ENCODE measurements at regions not wholly inside any gene's neighbourhood (a gene's known extent, or its start where the extent isn't known, plus 50 kb on each side); places are given as distances from the start of the nearest gene placed in this dataset.
"Not testable (repeated sequence)": the region's sequence is repeated elsewhere in the genome, so short reads cannot be mapped to it uniquely, and the experiment has no call there.

GRCh38 chr5:164532235-164532900, 1026.9 kb downstream of the MAT2B start:
- no peak overlapping the region for H3K9ac ChIP-seq

GRCh38 chr5:164533426-164533825, 1028.0 kb downstream of the MAT2B start:
- H3F3A ChIP-seq (ENCODE audit: insufficient read depth); H3K9me3 ChIP-seq (ENCODE audit: low read depth); DNase-seq; in situ Hi-C loops (cut with MboI); H3K79me2 ChIP-seq (ENCODE audit: insufficient read depth); H3K4me1 ChIP-seq (ENCODE audit: insufficient read depth); H2AFZ ChIP-seq; H3K36me3 ChIP-seq (ENCODE audit: low read depth); H3K9ac ChIP-seq; H3K27me3 ChIP-seq (replicated peaks; ENCODE audit: insufficient read depth); H3K27ac ChIP-seq; H4K20me1 ChIP-seq (ENCODE audit: insufficient read depth); H3K4me2 ChIP-seq (ENCODE audit: unreplicated experiment); H3K9me2 ChIP-seq (ENCODE audit: insufficient read depth); H3K4me3 ChIP-seq: not testable (repeated sequence)
- WGBS, 2 experiments (ENCODE audit: low coverage in 1 of 2, low lambda C conversion rate in 2 of 2, missing lambda C conversion rate in 2 of 2) = 47 to 50% methylated on average over 7 of the region's 7 CpGs

More at GRCh38 chr5:164532235-164532900, 1026.9 kb downstream of the MAT2B start:
- H4K20me1 ChIP-seq (ENCODE audit: insufficient read depth) = no peaks in the 10 kb centered on the region
- H3K4me3 ChIP-seq = no peak overlapping the region
- in situ Hi-C loops (cut with MboI) = no loop called here
- H3K4me2 ChIP-seq (ENCODE audit: unreplicated experiment) = no peak overlapping the region
- H3K9me3 ChIP-seq (ENCODE audit: low read depth) = no peaks in the 10 kb centered on the region
- no peak overlapping the region for H3K27ac ChIP-seq
- no peak overlapping the region for H2AFZ ChIP-seq
- H3K4me1 ChIP-seq (ENCODE audit: insufficient read depth) = no peaks in the 10 kb centered on the region
- no peaks in the 10 kb centered on the region for H3K9me2 ChIP-seq (ENCODE audit: insufficient read depth)
- no peak for DNase-seq
- no peaks in the 10 kb centered on the region for H3K79me2 ChIP-seq (ENCODE audit: insufficient read depth)
- H3K27me3 ChIP-seq (replicated peaks; ENCODE audit: insufficient read depth) = no peaks in the 10 kb centered on the region
- TF ChIP-seq EZH2 (IDR thresholded peaks at IDR 0.05; ENCODE audit: insufficient read depth, poor library complexity, severe bottlenecking) (no peak), EZH2phosphoT487 (IDR thresholded peaks at IDR 0.05; ENCODE audit: insufficient read depth, low read depth) (no peak)
- H3F3A ChIP-seq (ENCODE audit: insufficient read depth) = no peaks in the 10 kb centered on the region
- H3K36me3 ChIP-seq (ENCODE audit: low read depth) = no peaks in the 10 kb centered on the region
- WGBS, 2 experiments (ENCODE audit: low coverage in 1 of 2, low lambda C conversion rate in 2 of 2, missing lambda C conversion rate in 2 of 2) = 20 to 30% methylated on average over 4 of the region's 4 CpGs

- Histone ChIP-seq H3K27ac (no peak overlapping the region), H3F3A (ENCODE audit: insufficient read depth) (no peaks in the 10 kb centered on the region), H3K4me1 (ENCODE audit: insufficient read depth) (no peaks in the 10 kb centered on the region), H3K79me2 (ENCODE audit: insufficient read depth) (no peaks in the 10 kb centered on the region), H3K9me3 (ENCODE audit: low read depth) (no peaks in the 10 kb centered on the region), H3K27me3 (replicated peaks; ENCODE audit: insufficient read depth) (no peaks in the 10 kb centered on the region), H2AFZ (no peak overlapping the region), H3K9me2 (ENCODE audit: insufficient read depth) (no peaks in the 10 kb centered on the region), H3K4me3 (no peak overlapping the region), H4K20me1 (ENCODE audit: insufficient read depth) (no peaks in the 10 kb centered on the region), H3K4me2 (ENCODE audit: unreplicated experiment) (no peak overlapping the region), H3K9ac (no peak overlapping the region), H3K36me3 (ENCODE audit: low read depth) (no peaks in the 10 kb centered on the region)
- in situ Hi-C loops (cut with MboI) = no loop called here
- WGBS, 2 experiments (ENCODE audit: low coverage in 1 of 2, low lambda C conversion rate in 2 of 2, missing lambda C conversion rate in 2 of 2) = 4 to 23% methylated on average over 2 of the region's 2 CpGs
- TF ChIP-seq EZH2 (IDR thresholded peaks at IDR 0.05; ENCODE audit: insufficient read depth, poor library complexity, severe bottlenecking) (no peak), EZH2phosphoT487 (IDR thresholded peaks at IDR 0.05; ENCODE audit: insufficient read depth, low read depth) (no peak)
- DNase-seq = no peak
Observed at GRCh38 chr5:164540174-164540573, 1034.8 kb downstream of the MAT2B start.

- in situ Hi-C loops (cut with MboI) = no loop called here
- Histone ChIP-seq H3K36me3 (ENCODE audit: low read depth) (no peaks in the 10 kb centered on the region), H3K27me3 (replicated peaks; ENCODE audit: insufficient read depth) (no peaks in the 10 kb centered on the region), H3K9ac (no peak overlapping the region), H3K4me1 (ENCODE audit: insufficient read depth) (no peaks in the 10 kb centered on the region), H3K4me3 (no peak overlapping the region), H3K4me2 (ENCODE audit: unreplicated experiment) (no peak overlapping the region), H3K79me2 (ENCODE audit: insufficient read depth) (no peaks in the 10 kb centered on the region), H2AFZ (no peak overlapping the region), H3F3A (ENCODE audit: insufficient read depth) (no peaks in the 10 kb centered on the region), H4K20me1 (ENCODE audit: insufficient read depth) (no peaks in the 10 kb centered on the region), H3K9me2 (ENCODE audit: insufficient read depth) (no peaks in the 10 kb centered on the region), H3K9me3 (ENCODE audit: low read depth) (no peaks in the 10 kb centered on the region), H3K27ac (no peak overlapping the region)
- DNase-seq = no peak
- WGBS, 2 experiments (ENCODE audit: low coverage in 1 of 2, low lambda C conversion rate in 2 of 2, missing lambda C conversion rate in 2 of 2) = 42 to 53% methylated on average over 6 of the region's 6 CpGs
- no peak for TF ChIP-seq EZH2phosphoT487 (IDR thresholded peaks at IDR 0.05; ENCODE audit: insufficient read depth, low read depth)
- no peak for TF ChIP-seq EZH2 (IDR thresholded peaks at IDR 0.05; ENCODE audit: insufficient read depth, poor library complexity, severe bottlenecking)
Observed at GRCh38 chr5:164545507-164545906, 1040.1 kb downstream of the MAT2B start.

- 1 to 4% methylated on average over 3 of the region's 3 CpGs for WGBS, 2 experiments (ENCODE audit: low coverage in 1 of 2, low lambda C conversion rate in 2 of 2, missing lambda C conversion rate in 2 of 2)
Observed at GRCh38 chr5:164553851-164554250, 1048.4 kb downstream of the MAT2B start.

More at GRCh38 chr5:164553851-164554250, 1048.4 kb downstream of the MAT2B start:
- in situ Hi-C loops (cut with MboI) = no loop called here
- TF ChIP-seq EZH2phosphoT487 (IDR thresholded peaks at IDR 0.05; ENCODE audit: insufficient read depth, low read depth) (no peak), EZH2 (IDR thresholded peaks at IDR 0.05; ENCODE audit: insufficient read depth, poor library complexity, severe bottlenecking) (no peak)
- H3K4me1 ChIP-seq (ENCODE audit: insufficient read depth) = no peaks in the 10 kb centered on the region
- no peaks in the 10 kb centered on the region for H3F3A ChIP-seq (ENCODE audit: insufficient read depth)
- H3K4me3 ChIP-seq = no peak overlapping the region
- H3K36me3 ChIP-seq (ENCODE audit: low read depth) = no peaks in the 10 kb centered on the region
- no peak overlapping the region for H3K27ac ChIP-seq
- H2AFZ ChIP-seq = no peak overlapping the region
- no peaks in the 10 kb centered on the region for H3K9me2 ChIP-seq (ENCODE audit: insufficient read depth)
- no peak for DNase-seq
- H3K27me3 ChIP-seq (replicated peaks; ENCODE audit: insufficient read depth) = no peaks in the 10 kb centered on the region
- H3K9ac ChIP-seq = no peak overlapping the region
- no peaks in the 10 kb centered on the region for H3K79me2 ChIP-seq (ENCODE audit: insufficient read depth)
- no peaks in the 10 kb centered on the region for H3K9me3 ChIP-seq (ENCODE audit: low read depth)
- no peak overlapping the region for H3K4me2 ChIP-seq (ENCODE audit: unreplicated experiment)
- no peaks in the 10 kb centered on the region for H4K20me1 ChIP-seq (ENCODE audit: insufficient read depth)
